Prostate gland (tissue), 2 donors: ENCODE measurements at regions not wholly inside any gene's neighbourhood (a gene's known extent, or its start where the extent isn't known, plus 50 kb on each side); places are given as distances from the start of the nearest gene placed in this dataset.

ENCODE experiments used
- DNase-seq: peaks from one replicate; pipeline ENCODE4 v3.0.0-alpha.2; 2019; ENCODE audit warnings: low spot score
- H3K27ac ChIP-seq, 2 donors: fragments of 200-600 bp; sonication (generic); 2 replicates each; pipeline ENCODE4 v1.5.1; 2017 to 2019
- H3K27me3 ChIP-seq: fragments of 200-600 bp; sonication (generic); replicated peaks from 2 replicates; pipeline ENCODE4 v1.5.1; 2019; ENCODE audit not compliant: insufficient read depth
- H3K36me3 ChIP-seq, 2 donors: fragments of 200-600 bp; sonication (generic); 1 replicate in 1 of 2; 2 replicates in 1 of 2; pipeline versions ENCODE4 v1.5.1 to v1.8.1; 2017 to 2019
- H3K4me1 ChIP-seq: fragments of 200-600 bp; sonication (generic); replicated peaks from 2 replicates; pipeline ENCODE4 v1.5.1; 2019
- H3K4me3 ChIP-seq, 2 donors: fragments of 200-600 bp; sonication (generic); 2 replicates each; pipeline ENCODE4 v1.5.1; 2017 to 2019
- H3K9me3 ChIP-seq: fragments of 200-600 bp; sonication (generic); 2 replicates; pipeline ENCODE4 v1.5.1; 2017
- POLR2A ChIP-seq: fragments of 450-650 bp; IDR thresholded peaks from one replicate; pipeline ENCODE4 v1.6.1; 2016; ENCODE audit warnings: antibody characterized with exemption, mild to moderate bottlenecking
- POLR2AphosphoS5 ChIP-seq: sonication (generic); formaldehyde crosslinking; IDR thresholded peaks from one replicate; pipeline ENCODE4 v1.6.1; 2017; ENCODE audit warnings: antibody characterized with exemption
- WGBS: methylation state at CpG from one replicate; pipeline ENCODE4 v1.1.5; 2018; 5-methylcytosine and 5-hydroxymethylcytosine counted together
- intact Hi-C: fragments of 100-400 bp; cut with DNase I; formaldehyde crosslinking; loops from one replicate; pipeline ENCODE4 v1.14.2; 2022
- TF ChIP-seq, protein P1 (sequence below), 4 experiments: fragments of 200-600 bp in 2 of 4; fragments of 450-650 bp in 2 of 4; sonication (generic) in 2 of 4; IDR thresholded peaks; 1 replicate in 3 of 4; 2 replicates in 1 of 4; pipeline ENCODE4 v1.5.1; 2016 to 2019; ENCODE audit warnings: antibody characterized with exemption in 4 of 4, mild to moderate bottlenecking in 2 of 4, moderate library complexity in 2 of 4

DNA sequence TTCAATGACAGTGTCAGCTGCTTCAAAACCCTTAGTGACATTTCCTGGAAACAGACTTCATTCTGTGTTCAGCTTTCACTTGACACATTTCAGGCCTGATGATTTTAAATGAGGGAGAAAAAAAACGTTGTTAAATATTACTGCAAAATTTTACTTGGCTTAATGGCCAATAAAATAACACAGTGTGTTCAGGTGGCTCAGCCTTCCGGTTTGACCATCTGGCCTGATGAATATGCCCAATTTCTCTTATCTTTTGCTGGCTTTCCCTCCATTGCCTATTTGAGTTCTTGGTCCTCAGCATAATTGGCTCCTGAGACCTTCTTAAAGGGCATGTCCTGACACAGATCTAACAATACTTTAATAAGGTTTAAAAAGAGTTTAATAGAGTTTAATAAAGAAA lies 462.4 kb downstream of the ADRA2A start:
- H3K4me3 ChIP-seq = no peak overlapping the region
- H3K4me1 ChIP-seq = no peaks in the 10 kb centered on the region
- TF ChIP-seq POLR2AphosphoS5 = no peak
- TF ChIP-seq, protein P1, sequence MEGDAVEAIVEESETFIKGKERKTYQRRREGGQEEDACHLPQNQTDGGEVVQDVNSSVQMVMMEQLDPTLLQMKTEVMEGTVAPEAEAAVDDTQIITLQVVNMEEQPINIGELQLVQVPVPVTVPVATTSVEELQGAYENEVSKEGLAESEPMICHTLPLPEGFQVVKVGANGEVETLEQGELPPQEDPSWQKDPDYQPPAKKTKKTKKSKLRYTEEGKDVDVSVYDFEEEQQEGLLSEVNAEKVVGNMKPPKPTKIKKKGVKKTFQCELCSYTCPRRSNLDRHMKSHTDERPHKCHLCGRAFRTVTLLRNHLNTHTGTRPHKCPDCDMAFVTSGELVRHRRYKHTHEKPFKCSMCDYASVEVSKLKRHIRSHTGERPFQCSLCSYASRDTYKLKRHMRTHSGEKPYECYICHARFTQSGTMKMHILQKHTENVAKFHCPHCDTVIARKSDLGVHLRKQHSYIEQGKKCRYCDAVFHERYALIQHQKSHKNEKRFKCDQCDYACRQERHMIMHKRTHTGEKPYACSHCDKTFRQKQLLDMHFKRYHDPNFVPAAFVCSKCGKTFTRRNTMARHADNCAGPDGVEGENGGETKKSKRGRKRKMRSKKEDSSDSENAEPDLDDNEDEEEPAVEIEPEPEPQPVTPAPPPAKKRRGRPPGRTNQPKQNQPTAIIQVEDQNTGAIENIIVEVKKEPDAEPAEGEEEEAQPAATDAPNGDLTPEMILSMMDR (IDR thresholded peaks at IDR 0.05) = no peak
- TF ChIP-seq POLR2A = no peak
- no peak overlapping the region for H3K27ac ChIP-seq
- intact Hi-C loops = no loop called here
- no peaks in the 10 kb centered on the region for H3K36me3 ChIP-seq
- H3K27me3 ChIP-seq = no peaks in the 10 kb centered on the region
- WGBS = 41% methylated on average over 2 of the region's 2 CpGs
- no peaks in the 10 kb centered on the region for H3K9me3 ChIP-seq
- DNase-seq = no peak

DNA sequence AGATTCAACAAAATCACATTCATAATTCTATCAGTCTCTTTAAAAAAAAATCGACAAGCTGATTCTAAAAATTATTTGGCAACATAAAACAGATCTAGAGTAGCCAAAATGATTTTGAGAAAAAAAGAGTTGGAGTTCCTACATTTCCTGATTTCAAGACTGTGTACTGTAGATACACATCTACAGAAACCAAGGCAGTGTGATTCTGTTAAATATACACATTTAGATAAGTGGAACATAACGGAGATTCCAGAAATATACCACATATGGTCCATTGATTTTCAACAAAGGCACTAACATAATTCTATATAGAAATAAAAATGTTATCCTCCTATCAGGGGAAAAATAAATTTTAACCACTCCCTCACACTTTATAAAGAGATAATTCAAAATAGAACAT lies 467.0 kb downstream of the ADRA2A start:
- no peaks in the 10 kb centered on the region for H3K4me1 ChIP-seq
- 76% methylated on average over 2 of the region's 2 CpGs for WGBS
- H3K9me3 ChIP-seq = no peaks in the 10 kb centered on the region
- no peaks in the 10 kb centered on the region for H3K36me3 ChIP-seq
- intact Hi-C loops = no loop called here
- no peaks in the 10 kb centered on the region for H3K27me3 ChIP-seq
- H3K27ac ChIP-seq = no peak overlapping the region
- DNase-seq = no peak
- H3K4me3 ChIP-seq = no peak overlapping the region
- TF ChIP-seq, protein P1 (IDR thresholded peaks at IDR 0.05) = no peak

DNA sequence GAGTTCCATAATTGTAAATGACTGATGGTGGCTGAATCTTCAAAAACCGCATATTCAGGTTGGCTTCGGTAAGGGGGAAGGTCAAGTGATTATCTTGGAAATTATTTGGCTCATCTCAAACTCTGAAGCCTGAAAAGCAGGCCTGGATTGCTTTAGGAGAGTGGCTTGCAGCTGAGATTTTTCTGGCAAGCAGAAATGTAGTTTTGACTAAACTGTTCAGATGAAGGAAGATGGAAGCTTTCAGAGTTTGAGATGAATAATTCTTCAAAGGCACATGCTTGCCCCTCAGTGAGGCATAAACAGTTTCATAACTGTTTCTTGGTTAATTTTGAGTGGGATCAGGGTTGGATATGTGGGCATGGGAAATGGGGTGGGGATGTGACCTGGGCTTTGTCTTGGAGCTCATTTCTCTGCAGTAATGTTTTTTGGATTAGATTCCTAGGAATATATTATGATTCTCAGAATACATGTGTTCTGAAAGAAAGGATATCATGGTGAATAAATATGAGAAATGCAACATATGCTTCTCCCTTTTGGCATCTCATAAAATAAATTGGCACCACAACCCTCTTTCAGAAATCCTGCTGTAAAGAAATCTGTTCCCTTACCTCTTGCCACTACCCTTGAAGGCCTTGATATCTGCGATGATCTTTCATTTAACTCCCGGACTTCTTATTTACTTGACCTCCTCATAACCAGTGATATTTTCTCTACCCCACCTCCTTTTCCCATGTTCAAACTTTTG lies 469.2 kb downstream of the ADRA2A start:
- intact Hi-C loops = no loop called here
- no peak for DNase-seq
- Histone ChIP-seq H3K9me3 (no peaks in the 10 kb centered on the region), H3K27me3 (no peaks in the 10 kb centered on the region), H3K36me3 (no peaks in the 10 kb centered on the region), H3K4me1 (no peaks in the 10 kb centered on the region), H3K27ac (no peak overlapping the region), H3K4me3 (no peak overlapping the region)
- TF ChIP-seq POLR2AphosphoS5 (no peak), POLR2A (no peak)
- TF ChIP-seq, protein P1 (IDR thresholded peaks at IDR 0.05) = no peak
- 36% methylated on average over 4 of the region's 4 CpGs for WGBS

DNA sequence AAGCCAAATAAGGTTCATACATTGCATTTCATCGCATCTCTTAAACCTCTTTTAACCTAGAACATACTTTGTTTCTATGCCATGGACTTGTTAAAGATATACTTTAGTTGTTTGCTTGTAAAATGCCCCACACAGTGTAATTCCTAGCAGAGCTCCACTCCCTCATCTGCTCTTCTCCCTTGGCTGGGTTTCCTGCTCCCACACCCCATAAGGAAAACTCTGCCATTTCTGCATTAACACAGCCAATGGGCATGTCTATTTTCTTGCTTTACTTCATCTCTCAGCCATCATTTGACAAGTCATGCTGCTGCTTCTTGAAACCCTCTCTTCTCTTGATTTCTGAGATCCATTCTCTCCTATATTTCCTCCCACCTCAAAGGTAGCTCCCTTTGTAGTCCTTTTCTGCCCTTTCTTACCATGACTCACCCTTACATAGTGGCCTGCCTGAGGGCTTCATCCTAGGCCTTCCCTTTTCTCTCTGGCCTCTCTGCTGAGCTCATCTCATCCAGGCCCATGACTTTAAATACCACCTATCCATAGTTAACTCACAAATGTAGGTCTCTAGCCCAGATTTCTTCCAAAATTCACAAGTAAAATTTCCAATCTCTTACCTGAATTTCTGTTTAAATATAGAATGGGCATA lies 471.4 kb downstream of the ADRA2A start:
- Histone ChIP-seq H3K27ac (no peak overlapping the region), H3K27me3 (no peaks in the 10 kb centered on the region), H3K4me3 (no peak overlapping the region), H3K36me3 (no peaks in the 10 kb centered on the region), H3K4me1 (no peaks in the 10 kb centered on the region), H3K9me3 (no peaks in the 10 kb centered on the region)
- WGBS = 98% methylated on average over 1 of the region's 1 CpG
- intact Hi-C loops = no loop called here
- TF ChIP-seq POLR2AphosphoS5 = no peak
- no peak for DNase-seq

DNA sequence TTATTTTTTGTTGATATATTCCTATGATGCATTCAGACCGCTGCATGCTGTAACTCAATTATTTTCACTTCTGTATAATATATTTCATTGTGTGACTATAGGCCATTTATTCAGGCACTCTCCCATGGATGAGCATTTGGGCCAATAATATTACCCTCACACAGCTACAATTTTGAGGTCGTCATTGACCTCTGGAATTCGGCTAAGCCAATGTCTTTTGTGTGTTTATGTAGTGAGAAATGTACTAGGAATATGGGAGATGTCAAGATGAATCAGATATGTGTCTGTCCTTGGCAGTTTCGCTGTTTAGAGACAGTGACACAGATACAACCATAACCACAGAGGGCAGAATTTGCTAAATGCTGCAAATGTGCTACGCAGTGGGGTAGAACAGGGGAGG lies 474.2 kb downstream of the ADRA2A start:
- Histone ChIP-seq H3K9me3 (no peaks in the 10 kb centered on the region), H3K27ac (no peak overlapping the region), H3K4me1 (no peaks in the 10 kb centered on the region), H3K4me3 (no peak overlapping the region), H3K27me3 (no peaks in the 10 kb centered on the region), H3K36me3 (no peaks in the 10 kb centered on the region)
- intact Hi-C loops = no loop called here
- no peak for DNase-seq
- TF ChIP-seq POLR2A = no peak
- no peak for TF ChIP-seq POLR2AphosphoS5
- TF ChIP-seq, protein P1 (IDR thresholded peaks at IDR 0.05) = no peak
- WGBS = 84% methylated on average over 5 of the region's 5 CpGs
